ENCODE measurements at regions not wholly inside any gene's neighbourhood (a gene's known extent, or its start where the extent isn't known, plus 50 kb on each side); places are given as distances from the start of the nearest gene placed in this dataset.

GRCh38 chr3:144244662-144245061, 273.0 kb downstream of the DIPK2A start:
- no peak overlapping the region for H3K27ac ChIP-seq (ENCODE audit: low read depth in 1 of 2, low read length in 2 of 2)
- no peak for TF ChIP-seq TAF1 (conservative IDR thresholded peaks at IDR 0.05)
- TF ChIP-seq EGR1 (IDR thresholded peaks at IDR 0.05; ENCODE audit: low read depth in 2 of 2): no peak
- no peak for TF ChIP-seq HNF4A (conservative IDR thresholded peaks at IDR 0.05)
- TF ChIP-seq REST (IDR thresholded peaks at IDR 0.05): no peak
- TF ChIP-seq NR2F2 (IDR thresholded peaks at IDR 0.05): no peak
- TF ChIP-seq RXRA (IDR thresholded peaks at IDR 0.05): no peak
- TF ChIP-seq RAD21 (IDR thresholded peaks at IDR 0.05): no peak
- TF ChIP-seq ATF3 (IDR thresholded peaks at IDR 0.05): no peak
- TF ChIP-seq MAX (IDR thresholded peaks at IDR 0.05): no peak
- WGBS: 66% methylated on average over 3 of the region's 3 CpGs
- no peak overlapping the region for H3K4me3 ChIP-seq (ENCODE audit: low read depth in 1 of 3, low read length in 3 of 3)
- H3K4me1 ChIP-seq (ENCODE audit: control insufficient read depth in 4 of 4, insufficient read depth in 4 of 4, low read length in 3 of 4): no peaks in the 10 kb centered on the region
- H3K9ac ChIP-seq (ENCODE audit: low read depth in 1 of 2, low read length in 2 of 2): no peak overlapping the region
- no peak for DNase-seq (ENCODE audit: low spot score)
- no peaks in the 10 kb centered on the region for H3K27me3 ChIP-seq (ENCODE audit: control insufficient read depth in 4 of 4, insufficient read depth in 4 of 4, low read length in 3 of 4)
- no peaks in the 10 kb centered on the region for H3K36me3 ChIP-seq (ENCODE audit: control insufficient read depth in 4 of 4, insufficient read depth in 3 of 4, low read depth in 1 of 4, low read length in 3 of 4)
- H3K9me3 ChIP-seq (ENCODE audit: control insufficient read depth in 4 of 4, low read length in 3 of 4): no peaks in the 10 kb centered on the region

GRCh38 chr3:144252896-144253295, 281.3 kb downstream of the DIPK2A start:
- no peaks in the 10 kb centered on the region for H3K9me3 ChIP-seq (ENCODE audit: control insufficient read depth in 4 of 4, low read length in 3 of 4)
- WGBS: 75% methylated on average over 3 of the region's 3 CpGs
- no peak for DNase-seq (ENCODE audit: low spot score)
- no peaks in the 10 kb centered on the region for H3K27me3 ChIP-seq (ENCODE audit: control insufficient read depth in 4 of 4, insufficient read depth in 4 of 4, low read length in 3 of 4)
- no peaks in the 10 kb centered on the region for H3K36me3 ChIP-seq (ENCODE audit: control insufficient read depth in 4 of 4, insufficient read depth in 3 of 4, low read depth in 1 of 4, low read length in 3 of 4)
- no peaks in the 10 kb centered on the region for H3K4me1 ChIP-seq (ENCODE audit: control insufficient read depth in 4 of 4, insufficient read depth in 4 of 4, low read length in 3 of 4)
- no peak overlapping the region for H3K4me3 ChIP-seq (ENCODE audit: low read depth in 1 of 3, low read length in 3 of 3)
- H3K27ac ChIP-seq (ENCODE audit: low read depth in 1 of 2, low read length in 2 of 2): no peak overlapping the region
- no peak for TF ChIP-seq FOXA1 (IDR thresholded peaks at IDR 0.05)
- no peak for TF ChIP-seq RXRA (IDR thresholded peaks at IDR 0.05)
- no peak for TF ChIP-seq FOXA2 (IDR thresholded peaks at IDR 0.05)
- no peak overlapping the region for H3K9ac ChIP-seq (ENCODE audit: low read depth in 1 of 2, low read length in 2 of 2)

- DNase-seq (ENCODE audit: low spot score): no peak
- no peak overlapping the region for H3K27ac ChIP-seq (ENCODE audit: low read depth in 1 of 2, low read length in 2 of 2)
- no peak overlapping the region for H3K4me3 ChIP-seq (ENCODE audit: low read depth in 1 of 3, low read length in 3 of 3)
- H3K36me3 ChIP-seq (ENCODE audit: control insufficient read depth in 4 of 4, insufficient read depth in 3 of 4, low read depth in 1 of 4, low read length in 3 of 4): no peaks in the 10 kb centered on the region
- no peaks in the 10 kb centered on the region for H3K9me3 ChIP-seq (ENCODE audit: control insufficient read depth in 4 of 4, low read length in 3 of 4)
- H3K4me1 ChIP-seq (ENCODE audit: control insufficient read depth in 4 of 4, insufficient read depth in 4 of 4, low read length in 3 of 4): no peaks in the 10 kb centered on the region
- 48% methylated on average over 2 of the region's 2 CpGs for WGBS
- no peak overlapping the region for H3K9ac ChIP-seq (ENCODE audit: low read depth in 1 of 2, low read length in 2 of 2)
- no peaks in the 10 kb centered on the region for H3K27me3 ChIP-seq (ENCODE audit: control insufficient read depth in 4 of 4, insufficient read depth in 4 of 4, low read length in 3 of 4)
- no peak for TF ChIP-seq ATF3 (IDR thresholded peaks at IDR 0.05)
- TF ChIP-seq EGR1 (IDR thresholded peaks at IDR 0.05; ENCODE audit: low read depth in 2 of 2): no peak
- no peak for TF ChIP-seq NR2F2 (IDR thresholded peaks at IDR 0.05)
- no peak for TF ChIP-seq ZBTB33 (IDR thresholded peaks at IDR 0.05)
- TF ChIP-seq REST (IDR thresholded peaks at IDR 0.05): no peak
- TF ChIP-seq RXRA (IDR thresholded peaks at IDR 0.05): no peak
- no peak for TF ChIP-seq RAD21 (IDR thresholded peaks at IDR 0.05)
- no peak for TF ChIP-seq YY1 (IDR thresholded peaks at IDR 0.05)
- TF ChIP-seq MAX (IDR thresholded peaks at IDR 0.05): no peak
- no peak for TF ChIP-seq CTCF (IDR thresholded peaks at IDR 0.05; ENCODE audit: low read depth, low read length, missing input control)
- no peak for TF ChIP-seq JUND (IDR thresholded peaks at IDR 0.05)
- TF ChIP-seq FOXA1 (IDR thresholded peaks at IDR 0.05): no peak
- no peak for TF ChIP-seq SP1 (IDR thresholded peaks at IDR 0.05)
Measured at GRCh38 chr3:144257381-144257780, 285.8 kb downstream of the DIPK2A start.
